Naive thymus-derived CD8-positive, alpha-beta T cell (primary cell): ENCODE measurements at regions not wholly inside any gene's neighbourhood (a gene's known extent, or its start where the extent isn't known, plus 50 kb on each side); places are given as distances from the start of the nearest gene placed in this dataset.
A peak's percentile ranks its signal among the peaks of the same experiment; 100 is the strongest.

Source experiments
- ATAC-seq, 2 donors: fragments of 150-1000 bp; cut with Tn5 transposase in 1 of 2; sonication (Bioruptor Pico), chemical (Tn5 transposase) in 1 of 2; 1 replicate in 1 of 2; 2 replicates in 1 of 2; pipeline ENCODE4 v1.10.0; 2021; ENCODE audit warnings: mild to moderate bottlenecking in 2 of 2, moderate library complexity in 2 of 2
- POLR2A ChIA-PET: fragments of 350-600 bp; sonication (Branson Sonifier 250); formaldehyde crosslinking; loops from one replicate; lab custom pipeline; 2021; ENCODE audit warnings: antibody characterized with exemption; lab: Charles Lee
- DNase-seq, 10 donors: peaks; one replicate each; pipeline versions ENCODE4 v3.0.0 to v3.0.0-alpha.2; 2020 to 2022
- H3K27ac Mint-ChIP-seq, 10 donors: one replicate each; pipeline ENCODE4 v1.8.0; 2020 to 2022; ENCODE audit warnings: mild to moderate bottlenecking in 10 of 10, mixed read lengths in 10 of 10, moderate library complexity in 4 of 10, inconsistent platforms in 1 of 10
- H3K27me3 Mint-ChIP-seq, 5 donors: one replicate each; pipeline ENCODE4 v1.8.0; 2021 to 2022; ENCODE audit warnings: mixed read lengths in 5 of 5
- H3K36me3 Mint-ChIP-seq, 3 donors: one replicate each; pipeline ENCODE4 v1.8.0; 2020 to 2022; ENCODE audit warnings: mixed read lengths in 3 of 3, mild to moderate bottlenecking in 2 of 3, inconsistent platforms in 1 of 3
- H3K4me1 Mint-ChIP-seq, 4 donors: one replicate each; pipeline ENCODE4 v1.8.0; 2021 to 2022; ENCODE audit warnings: mixed read lengths in 4 of 4
- H3K4me3 Mint-ChIP-seq, 10 donors: one replicate each; pipeline ENCODE4 v1.8.0; 2020 to 2022; ENCODE audit warnings: mild to moderate bottlenecking in 10 of 10, mixed read lengths in 10 of 10, moderate library complexity in 6 of 10, inconsistent platforms in 1 of 10
- H3K9me3 Mint-ChIP-seq, 9 donors: one replicate each; pipeline ENCODE4 v1.8.0; 2020 to 2022; ENCODE audit warnings: mixed read lengths in 9 of 9, mild to moderate bottlenecking in 3 of 9, inconsistent platforms in 1 of 9, moderate library complexity in 1 of 9

DNA sequence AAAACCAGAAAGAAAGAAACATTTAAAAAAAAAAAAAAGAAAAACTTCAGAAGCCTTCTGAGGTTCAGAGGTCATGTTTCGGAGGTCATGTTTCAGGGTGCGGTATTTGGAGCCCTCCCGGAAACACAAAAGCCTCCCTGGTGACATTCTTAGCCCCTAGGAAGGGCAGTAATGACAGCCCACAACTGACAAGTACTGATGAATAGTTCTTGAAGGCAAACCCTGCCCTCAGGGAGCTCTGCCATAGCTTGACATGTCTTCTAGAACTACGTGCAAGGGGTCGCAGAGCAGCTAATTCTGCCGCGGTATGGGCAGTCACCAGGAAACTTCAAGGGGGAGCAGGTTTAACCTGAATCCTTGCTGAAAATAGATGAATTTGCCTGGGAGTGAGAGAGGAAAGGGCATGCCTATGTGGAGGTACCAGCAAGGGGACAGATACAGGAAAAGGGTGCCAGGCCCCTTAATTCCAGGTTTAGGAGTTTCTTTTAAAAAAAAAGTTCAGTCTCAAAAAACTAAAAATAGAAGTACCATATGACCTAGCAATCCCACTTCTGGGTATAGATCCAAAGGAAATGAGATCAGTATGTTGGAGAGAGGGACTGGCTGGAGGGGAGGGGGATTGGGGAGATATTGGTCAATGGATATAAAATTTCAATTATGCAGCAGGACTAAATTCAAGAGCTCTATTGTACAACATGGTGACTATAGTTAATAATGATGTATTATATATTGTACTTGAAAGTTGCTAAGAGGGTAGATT lies 98.4 kb downstream of the C9orf152 start:
- Mint-ChIP-seq H3K36me3 (no peaks in the 10 kb centered on the region), H3K27me3 (no peaks in the 10 kb centered on the region), H3K4me3 (no peak overlapping the region), H3K4me1 (peaks cover 0 to 27% (median 0%) of the 10 kb centered on the region in 4 donors), H3K27ac (no peak overlapping the region), H3K9me3 (no peaks in the 10 kb centered on the region)
- POLR2A ChIA-PET, result no interaction called here
- DNase-seq, result no peak
- no peak for ATAC-seq

DNA sequence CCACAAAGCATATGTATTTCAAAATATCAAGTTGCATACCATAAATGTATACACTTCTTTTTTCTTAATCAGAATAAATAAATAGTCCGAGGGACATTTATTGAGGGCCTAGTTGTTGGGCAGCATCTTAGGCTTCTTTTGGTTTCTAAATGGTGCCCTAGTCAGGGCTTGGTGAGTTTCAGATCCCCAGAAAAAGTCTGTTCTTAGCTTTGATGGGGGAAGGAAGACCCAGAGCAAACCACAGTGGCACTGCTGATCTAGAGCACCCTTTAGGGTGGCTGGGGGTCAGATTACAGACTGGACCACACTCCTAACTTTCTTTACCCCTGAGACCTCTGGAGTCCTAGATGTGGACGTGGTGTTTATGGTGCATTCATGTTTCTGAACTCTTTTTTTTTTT lies 97.8 kb downstream of the C9orf152 start:
- Mint-ChIP-seq H3K9me3 (no peaks in the 10 kb centered on the region), H3K4me1 (peaks cover 0 to 27% (median 0%) of the 10 kb centered on the region in 4 donors), H3K27ac (no peak overlapping the region), H3K27me3 (no peaks in the 10 kb centered on the region), H3K4me3 (no peak overlapping the region), H3K36me3 (no peaks in the 10 kb centered on the region)
- ATAC-seq, result no peak
- no peak for DNase-seq
- POLR2A ChIA-PET, result no interaction called here

DNA sequence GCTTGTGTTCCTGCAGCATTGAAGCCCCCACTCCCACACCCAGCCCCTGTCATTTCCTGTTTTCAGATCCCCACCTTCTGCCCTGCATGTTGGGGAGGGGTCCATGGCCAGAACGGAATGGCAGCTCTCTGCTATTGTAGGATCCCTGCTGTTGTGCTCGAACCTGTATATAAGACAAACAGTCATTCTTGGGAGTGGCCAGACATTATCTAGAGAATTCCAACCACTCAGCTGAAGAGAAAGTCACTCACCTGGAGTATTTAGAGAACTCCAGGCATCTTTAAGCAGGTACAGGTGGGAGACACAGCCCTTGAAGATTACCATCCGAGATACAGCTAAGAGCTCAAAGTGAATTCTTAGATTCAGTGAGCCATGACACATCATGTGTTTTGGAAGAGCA lies 96.1 kb downstream of the C9orf152 start:
- no peaks in the 10 kb centered on the region for H3K27me3 Mint-ChIP-seq
- no peak overlapping the region for H3K27ac Mint-ChIP-seq
- H3K9me3 Mint-ChIP-seq, result no peaks in the 10 kb centered on the region
- ATAC-seq (no peak), DNase-seq (no peak)
- no peaks in the 10 kb centered on the region for H3K36me3 Mint-ChIP-seq
- POLR2A ChIA-PET, result no interaction called here
- H3K4me3 Mint-ChIP-seq, result no peak overlapping the region
- peaks cover 0 to 25% (median 0%) of the 10 kb centered on the region in 4 donors for H3K4me1 Mint-ChIP-seq

DNA sequence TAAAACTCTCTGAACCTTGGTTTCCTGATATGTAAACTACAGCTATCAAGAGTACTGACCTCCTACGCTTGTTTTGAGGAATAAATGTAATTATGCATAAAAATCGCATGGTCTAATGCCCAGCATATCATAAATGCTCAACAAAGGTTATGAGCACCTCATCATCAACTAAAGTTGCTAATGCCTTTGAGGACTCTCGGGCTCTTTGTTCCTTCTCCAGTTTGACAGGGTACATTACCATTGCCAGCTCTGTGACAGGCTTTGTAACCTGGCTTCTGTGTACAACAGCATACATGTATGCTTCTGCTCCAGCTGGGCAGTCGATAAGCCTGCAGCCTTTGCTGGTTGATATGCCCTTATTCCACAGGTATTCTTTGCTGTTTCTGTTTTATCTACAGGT lies 95.2 kb downstream of the C9orf152 start:
- DNase-seq (no peak), ATAC-seq (no peak)
- POLR2A ChIA-PET, result no interaction called here
- Mint-ChIP-seq H3K27ac (no peak overlapping the region), H3K27me3 (no peaks in the 10 kb centered on the region), H3K36me3 (no peaks in the 10 kb centered on the region), H3K4me1 (peaks cover 0 to 25% (median 0%) of the 10 kb centered on the region in 4 donors), H3K9me3 (no peaks in the 10 kb centered on the region), H3K4me3 (no peak overlapping the region)

DNA sequence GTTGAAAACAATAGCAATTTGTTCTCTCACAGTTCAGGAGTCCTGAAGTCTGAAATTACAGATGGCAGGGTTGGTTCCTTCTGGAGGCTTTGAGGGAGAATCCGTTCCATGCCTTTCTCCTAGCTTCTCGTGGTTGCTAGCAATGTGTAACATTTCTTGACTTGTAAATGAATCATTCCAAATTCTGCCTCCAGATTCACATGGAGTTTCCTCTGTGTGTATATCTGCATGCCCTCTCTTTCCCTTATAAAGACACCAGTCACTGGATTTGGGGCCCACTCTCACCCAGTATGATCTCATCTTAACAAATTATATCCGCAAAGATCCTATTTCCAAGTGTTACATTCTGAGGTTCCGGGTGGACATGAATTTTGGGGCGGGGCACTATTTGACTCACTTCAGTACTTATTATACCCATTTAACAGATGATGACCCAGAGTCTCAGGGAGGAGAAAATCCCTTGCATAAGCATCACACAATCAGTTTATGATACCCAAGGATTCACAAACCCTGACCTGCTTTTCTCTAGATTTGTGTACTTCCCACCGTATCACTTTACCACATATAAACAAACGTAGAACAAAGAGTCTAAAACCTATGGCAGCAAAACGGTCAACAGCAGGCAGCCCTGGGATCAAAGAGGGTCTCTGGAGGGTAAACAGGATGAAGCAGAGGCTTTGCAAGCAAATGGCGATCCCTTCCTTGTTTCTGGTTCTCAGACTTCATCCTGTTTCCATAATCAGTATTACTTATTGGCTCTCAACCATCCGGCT lies 93.7 kb downstream of the C9orf152 start:
- no peak overlapping the region for H3K27ac Mint-ChIP-seq
- DNase-seq (no peak), ATAC-seq (no peak)
- no peaks in the 10 kb centered on the region for H3K9me3 Mint-ChIP-seq
- H3K4me3 Mint-ChIP-seq, result no peak overlapping the region
- POLR2A ChIA-PET, result no interaction called here
- H3K4me1 Mint-ChIP-seq, result peaks cover 0 to 27% (median 0%) of the 10 kb centered on the region in 4 donors
- H3K27me3 Mint-ChIP-seq, result no peaks in the 10 kb centered on the region
- H3K36me3 Mint-ChIP-seq, result no peaks in the 10 kb centered on the region

DNA sequence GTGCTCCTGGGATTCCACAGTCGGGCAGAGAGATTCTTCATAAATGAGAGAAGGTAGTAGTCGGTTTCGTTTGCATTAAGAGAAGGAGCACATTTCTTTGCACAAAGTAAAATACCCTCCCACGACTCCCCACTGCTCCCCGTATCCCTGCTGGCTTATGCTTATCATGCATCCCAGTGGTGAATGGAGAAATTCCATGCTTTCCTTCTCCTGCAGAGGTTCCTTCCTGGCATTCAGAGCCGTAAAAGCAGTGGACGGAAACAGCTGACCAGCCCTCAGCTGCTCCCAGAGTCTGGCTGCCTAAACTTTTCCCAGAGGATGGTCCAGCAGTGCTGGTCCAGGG lies 93.1 kb downstream of the C9orf152 start:
- peaks cover 0 to 22% (median 0%) of the 10 kb centered on the region in 4 donors for H3K4me1 Mint-ChIP-seq
- no peaks in the 10 kb centered on the region for H3K36me3 Mint-ChIP-seq
- POLR2A ChIA-PET, result no interaction called here
- no peaks in the 10 kb centered on the region for H3K9me3 Mint-ChIP-seq
- ATAC-seq, result no peak
- DNase-seq, result no peak
- H3K27ac Mint-ChIP-seq, result peak overlapping the region in 1 of 10 donors; percentile 57
- no peaks in the 10 kb centered on the region for H3K27me3 Mint-ChIP-seq
- no peak overlapping the region for H3K4me3 Mint-ChIP-seq

DNA sequence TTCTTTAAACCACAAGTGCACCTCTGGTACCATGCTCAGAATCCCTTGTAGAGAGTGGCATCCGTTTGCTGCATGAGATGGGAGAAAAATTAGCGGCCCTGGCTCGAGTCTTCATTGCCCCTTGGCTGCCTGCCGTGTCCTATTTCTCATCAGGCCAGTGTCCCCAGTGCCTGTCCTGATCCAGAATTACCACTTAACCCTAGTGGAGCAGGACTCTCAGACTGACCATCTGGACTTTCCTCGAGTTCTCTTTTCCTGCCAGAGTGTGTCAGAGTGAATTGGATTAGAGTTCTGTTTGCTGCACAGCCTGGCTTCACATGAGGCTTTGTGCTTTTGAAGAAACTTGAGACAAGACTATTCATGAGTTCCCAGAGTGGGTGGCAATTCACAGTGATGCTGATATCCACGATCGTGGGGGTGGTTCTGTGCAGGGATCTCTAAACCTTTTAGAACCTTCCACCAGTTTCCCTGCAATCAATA lies 92.6 kb downstream of the C9orf152 start:
- ATAC-seq, result no peak
- DNase-seq, result no peak
- no peak overlapping the region for H3K4me3 Mint-ChIP-seq

DNA sequence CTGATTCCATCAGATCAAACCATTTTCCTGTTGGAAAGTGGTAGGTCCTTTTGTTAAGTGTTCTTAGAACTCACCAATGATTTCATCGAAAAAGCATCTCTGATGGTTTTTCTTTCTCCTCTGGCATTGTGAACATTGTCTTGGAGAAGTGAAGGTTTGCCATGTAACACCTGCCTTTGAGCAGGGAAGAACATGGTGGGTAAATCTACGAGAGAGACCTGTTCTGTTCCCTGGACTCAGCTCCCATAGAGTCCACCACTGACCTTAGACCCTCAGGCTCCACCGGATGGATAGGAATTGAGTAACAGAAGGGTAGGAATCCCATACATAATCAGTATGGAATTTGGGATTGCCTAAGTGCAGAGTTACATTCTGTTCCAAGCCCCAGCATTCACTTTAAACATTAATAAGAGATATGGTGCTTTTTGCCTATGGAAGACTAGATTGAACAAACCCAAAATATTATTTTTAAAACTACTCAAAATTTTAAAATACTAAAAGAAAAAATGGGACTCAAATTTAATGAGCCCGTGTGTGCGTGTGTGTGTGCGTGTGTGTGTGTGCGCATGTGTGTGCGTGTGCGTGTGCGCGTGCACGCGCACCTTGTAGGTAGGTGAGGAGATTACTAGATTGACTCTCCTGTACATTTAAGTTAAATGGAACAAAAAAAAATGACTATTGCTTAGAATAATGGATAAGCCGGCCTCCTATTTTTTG lies 92.0 kb downstream of the C9orf152 start:
- Mint-ChIP-seq H3K27ac (no peak overlapping the region), H3K4me3 (no peak overlapping the region), H3K9me3 (no peaks in the 10 kb centered on the region), H3K27me3 (no peaks in the 10 kb centered on the region), H3K36me3 (no peaks in the 10 kb centered on the region), H3K4me1 (peaks cover 0 to 20% (median 0%) of the 10 kb centered on the region in 4 donors)
- DNase-seq (no peak), ATAC-seq (no peak)
- POLR2A ChIA-PET, result no interaction called here

More for the DNA sequence above, 92.6 kb downstream of the C9orf152 start:
- H3K27me3 Mint-ChIP-seq, result no peaks in the 10 kb centered on the region
- no peaks in the 10 kb centered on the region for H3K9me3 Mint-ChIP-seq
- peaks cover 0 to 20% (median 0%) of the 10 kb centered on the region in 4 donors for H3K4me1 Mint-ChIP-seq
- POLR2A ChIA-PET, result no interaction called here
- peak overlapping the region in 1 of 10 donors; percentile 57 for H3K27ac Mint-ChIP-seq
- no peaks in the 10 kb centered on the region for H3K36me3 Mint-ChIP-seq

DNA sequence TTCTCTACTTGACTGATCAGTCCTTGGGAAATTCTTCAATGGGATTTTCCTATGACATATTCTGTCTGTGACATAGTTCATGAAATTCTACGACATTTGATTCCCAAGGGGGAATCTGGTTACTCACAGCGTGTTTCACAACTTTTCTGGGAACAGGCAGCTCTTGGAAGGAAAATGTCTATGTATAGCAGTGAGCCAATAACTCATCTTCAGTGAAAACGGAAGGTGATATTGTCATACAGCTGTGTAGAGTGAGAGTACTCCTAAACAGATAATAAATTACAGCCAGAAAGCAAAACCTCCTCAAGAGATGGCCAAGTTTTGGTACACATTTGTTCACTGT lies 91.4 kb downstream of the C9orf152 start:
- Mint-ChIP-seq H3K27me3 (no peaks in the 10 kb centered on the region), H3K36me3 (no peaks in the 10 kb centered on the region), H3K4me1 (peaks cover 0 to 18% (median 0%) of the 10 kb centered on the region in 4 donors), H3K27ac (no peak overlapping the region), H3K9me3 (no peaks in the 10 kb centered on the region), H3K4me3 (no peak overlapping the region)
- POLR2A ChIA-PET, result no interaction called here
- DNase-seq, result no peak
- no peak for ATAC-seq

DNA sequence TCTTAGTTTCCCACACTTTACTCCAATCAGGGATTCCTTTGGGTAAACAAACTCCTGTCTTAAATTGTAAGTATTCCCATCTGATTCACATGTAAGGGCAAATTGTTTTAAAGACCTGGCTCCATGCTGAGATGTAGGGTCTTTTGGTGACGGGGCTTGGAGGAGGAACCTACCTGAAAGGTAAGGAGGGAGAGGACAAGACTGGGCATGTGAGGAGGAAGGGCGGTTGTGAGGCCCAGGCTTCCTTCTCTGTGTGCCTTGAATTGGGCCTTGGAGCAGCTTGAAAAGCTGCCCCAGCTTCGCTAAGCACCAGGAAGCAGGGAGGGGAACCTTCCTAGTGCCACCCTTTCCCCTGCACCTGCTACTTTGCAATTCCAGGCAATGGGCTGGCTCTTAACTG lies 86.8 kb downstream of the C9orf152 start:
- Mint-ChIP-seq H3K27me3 (no peaks in the 10 kb centered on the region), H3K4me1 (peaks cover 7 to 28% (median 9%) of the 10 kb centered on the region in 4 donors)
- POLR2A ChIA-PET, result no interaction called here

DNA sequence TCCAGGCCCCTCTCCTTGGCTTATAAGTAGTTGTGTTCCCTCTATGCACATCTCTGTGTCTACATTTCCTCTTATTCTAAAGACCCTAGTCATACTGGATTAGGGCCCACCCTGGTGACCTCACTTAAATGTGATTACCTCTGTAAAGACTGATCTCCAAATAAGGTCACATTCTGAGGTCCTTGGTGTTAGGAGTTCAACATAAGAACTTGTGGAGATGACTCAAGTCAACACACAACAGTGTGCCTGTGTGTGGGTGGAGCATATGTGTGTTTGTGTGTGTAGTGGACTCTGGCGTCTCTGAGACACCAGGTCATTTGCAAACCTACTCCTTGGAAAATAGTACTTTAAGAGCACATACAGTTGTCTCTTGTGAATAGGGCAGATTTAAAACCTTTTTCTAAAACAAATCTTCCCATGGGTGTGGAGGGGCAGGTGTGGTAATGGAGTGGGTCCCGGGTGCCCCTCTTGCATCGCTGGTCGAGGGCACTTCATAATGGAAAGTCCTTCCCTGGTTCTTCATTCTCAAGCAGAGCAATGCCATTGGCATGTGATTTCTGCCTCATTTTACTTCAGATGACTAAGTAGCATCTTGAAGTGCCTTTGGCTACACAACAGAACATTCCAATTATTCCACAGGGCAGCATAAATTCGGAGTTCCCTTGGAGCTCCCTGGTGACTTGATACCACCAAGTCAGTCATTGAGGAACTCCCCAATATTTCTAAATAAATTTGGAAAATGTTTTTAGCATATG lies 84.4 kb downstream of the C9orf152 start:
- Mint-ChIP-seq H3K27ac (no peak overlapping the region), H3K36me3 (no peaks in the 10 kb centered on the region), H3K9me3 (no peaks in the 10 kb centered on the region), H3K4me3 (no peak overlapping the region), H3K27me3 (no peaks in the 10 kb centered on the region), H3K4me1 (peaks cover 14 to 47% (median 19%) of the 10 kb centered on the region in 4 donors)
- no peak for DNase-seq
- POLR2A ChIA-PET, result no interaction called here
- ATAC-seq, result no peak

More for the DNA sequence above, 86.8 kb downstream of the C9orf152 start:
- no peak for DNase-seq
- ATAC-seq, result no peak
- no peaks in the 10 kb centered on the region for H3K9me3 Mint-ChIP-seq
- H3K36me3 Mint-ChIP-seq, result no peaks in the 10 kb centered on the region
- H3K27ac Mint-ChIP-seq, result no peak overlapping the region
- no peak overlapping the region for H3K4me3 Mint-ChIP-seq

DNA sequence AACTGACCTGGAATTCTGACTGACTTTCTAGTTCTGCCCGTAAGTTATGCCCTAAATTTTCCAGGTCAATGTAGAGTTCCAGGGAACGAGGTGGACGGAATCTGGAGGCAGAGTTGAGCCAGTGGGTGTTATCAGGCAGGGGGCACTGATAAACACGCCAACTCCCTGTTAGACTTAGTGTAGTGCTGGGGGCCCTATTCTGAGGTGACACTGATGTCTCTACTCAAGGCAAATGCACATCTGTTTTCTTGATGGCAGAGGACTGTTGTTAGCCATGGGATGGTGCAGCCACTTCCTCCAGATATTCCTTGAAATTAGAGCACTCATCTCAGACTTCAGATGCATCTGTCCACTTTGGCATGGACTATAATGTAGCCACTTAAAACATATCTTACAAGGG lies 83.5 kb downstream of the C9orf152 start:
- Mint-ChIP-seq H3K27ac (peak overlapping the region in 1 of 10 donors; percentile 59), H3K4me3 (no peak overlapping the region), H3K36me3 (no peaks in the 10 kb centered on the region), H3K9me3 (no peaks in the 10 kb centered on the region), H3K27me3 (no peaks in the 10 kb centered on the region), H3K4me1 (peaks cover 14 to 54% (median 19%) of the 10 kb centered on the region in 4 donors)
- DNase-seq (no peak), ATAC-seq (no peak)
- POLR2A ChIA-PET, result no interaction called here
